Aorta (tissue), 5 donors: ENCODE measurements at regions not wholly inside any gene's neighbourhood (a gene's known extent, or its start where the extent isn't known, plus 50 kb on each side); places are given as distances from the start of the nearest gene placed in this dataset.

Experiments used
- ATAC-seq: fragments of 200-7000 bp; cut with Tn5 transposase; one replicate; pipeline ENCODE4 v1.9.1; 2022; ENCODE audit warnings: moderate library complexity; ENCODE audit not compliant: low FRiP score
- DNase-seq, 2 donors: peaks; one replicate each; pipeline ENCODE4 v3.0.0-alpha.2; 2020
- H3K27ac ChIP-seq, 2 donors: one replicate each; pipeline ENCODE4 v1.5.1; 2013; ENCODE audit warnings: low read length in 2 of 2, mild to moderate bottlenecking in 2 of 2, moderate library complexity in 2 of 2, control low read depth in 1 of 2, inconsistent platforms in 1 of 2, low read depth in 1 of 2
- H3K27me3 ChIP-seq, 2 donors: one replicate each; pipeline ENCODE4 v1.6.1; 2013; ENCODE audit warnings: control low read depth in 1 of 2, low read length in 1 of 2, mild to moderate bottlenecking in 1 of 2, moderate library complexity in 1 of 2; ENCODE audit not compliant: insufficient read depth in 2 of 2, control insufficient read depth in 1 of 2
- H3K36me3 ChIP-seq, 2 donors: one replicate each; pipeline ENCODE4 v1.6.1; 2013; ENCODE audit warnings: control low read depth in 1 of 2, low read length in 1 of 2, mild to moderate bottlenecking in 1 of 2; ENCODE audit not compliant: insufficient read depth in 2 of 2, control insufficient read depth in 1 of 2
- H3K4me1 ChIP-seq, 2 donors: one replicate each; pipeline ENCODE4 v1.6.1; 2013; ENCODE audit warnings: low read length in 2 of 2, control low read depth in 1 of 2, mild to moderate bottlenecking in 1 of 2, moderate library complexity in 1 of 2; ENCODE audit not compliant: insufficient read depth in 2 of 2, control insufficient read depth in 1 of 2
- H3K4me3 ChIP-seq, 2 donors: one replicate each; pipeline ENCODE4 v1.5.1; 2013; ENCODE audit warnings: low read length in 2 of 2, control low read depth in 1 of 2, mild to moderate bottlenecking in 1 of 2
- H3K9me3 ChIP-seq: one replicate; pipeline ENCODE4 v1.6.1; 2013; ENCODE audit warnings: mild to moderate bottlenecking, low read length; ENCODE audit not compliant: control insufficient read depth
- WGBS, 2 donors: extraction: QIAGEN DNeasy Blood & Tissue Kit; methylation state at CpG; one replicate each; pipeline ENCODE4 v1.1.7; 2013; 5-methylcytosine and 5-hydroxymethylcytosine counted together
- intact Hi-C, 2 donors: fragments of 100-400 bp; cut with DNase I; formaldehyde crosslinking; loops; one replicate each; pipeline versions ENCODE4 v1.14.2 to v1.15.0; 2022
- donor health status: healthy with polysubstance abuse.
- donor health status: Bipolar disorder and iron deficiency.
- donor health status: DM: no; HTN: no; CAD: no.
- donor health status: DM: no; HTN: no; CAD: no.
- donor health status: DM: yes; HTN: yes; CAD: no.

DNA sequence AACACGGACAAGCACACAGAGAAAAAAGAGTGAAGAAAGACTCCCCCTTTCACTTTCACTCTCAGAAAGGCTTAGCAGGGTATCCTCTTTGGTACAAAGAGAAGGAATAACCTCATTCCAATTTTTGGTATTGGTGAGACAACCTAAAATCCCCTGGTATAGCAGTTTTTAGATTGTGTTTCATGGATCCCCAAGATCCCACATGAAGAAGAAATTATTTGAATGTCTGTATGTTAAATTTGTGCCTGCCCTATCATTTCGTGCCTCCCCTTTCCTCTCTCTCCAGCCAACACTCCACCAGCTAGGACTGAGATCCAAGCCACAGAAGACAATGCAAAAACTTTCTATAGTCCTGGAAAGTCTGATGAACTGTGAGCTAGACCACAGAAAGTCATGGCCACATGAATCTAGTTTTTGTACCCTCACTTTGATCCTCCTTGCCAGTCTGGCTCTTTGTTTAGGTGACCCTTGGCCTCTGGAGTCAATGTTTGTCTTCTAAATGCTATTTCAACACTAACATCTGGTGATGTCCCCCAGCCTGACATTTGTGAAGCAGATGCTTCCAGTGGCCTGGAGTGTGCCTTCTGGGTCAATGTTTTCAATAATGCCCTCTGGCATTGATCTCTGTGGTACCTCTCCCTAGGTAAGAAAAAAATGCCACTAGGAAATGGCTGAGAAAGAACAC lies 181.9 kb upstream of the BMP4 start:
- H3K27me3 ChIP-seq: no peaks in the 10 kb centered on the region
- DNase-seq: no peak
- ATAC-seq: no peak
- H3K27ac ChIP-seq: peak overlapping the region in 1 of 2 donors; percentile 17
- H3K9me3 ChIP-seq: no peaks in the 10 kb centered on the region
- no peak overlapping the region for H3K4me3 ChIP-seq
- H3K36me3 ChIP-seq: no peaks in the 10 kb centered on the region
- 64 to 70% methylated on average over 2 of the region's 2 CpGs for WGBS, 2 donors
- intact Hi-C loops: no loop called here
- peaks cover 2 to 10% of the 10 kb centered on the region in 2 donors for H3K4me1 ChIP-seq

DNA sequence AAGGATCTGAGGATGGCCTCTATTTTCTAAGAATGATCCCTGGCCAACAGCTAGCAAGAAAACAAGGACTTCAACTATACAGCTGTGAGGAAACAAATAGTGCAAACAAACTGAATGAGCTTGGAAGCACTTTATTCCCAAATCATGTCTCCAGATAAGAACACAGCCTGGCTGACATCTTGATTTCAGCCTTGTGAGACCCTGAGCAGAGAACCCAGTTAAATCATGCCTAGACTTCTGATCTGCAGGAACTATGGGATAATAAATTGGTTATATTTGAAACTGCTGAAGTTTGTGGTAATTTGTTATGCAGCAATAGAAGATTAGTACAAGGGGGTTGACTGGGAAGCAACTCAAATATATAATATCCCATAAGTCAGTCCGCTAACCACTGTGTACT lies 183.9 kb upstream of the BMP4 start:
- Histone ChIP-seq H3K36me3 (no peaks in the 10 kb centered on the region), H3K4me1 (peaks cover 2 to 10% of the 10 kb centered on the region in 2 donors), H3K27me3 (no peaks in the 10 kb centered on the region), H3K27ac (no peak overlapping the region), H3K4me3 (no peak overlapping the region), H3K9me3 (no peaks in the 10 kb centered on the region)
- intact Hi-C loops: no loop called here
- WGBS, 2 donors: 97 to 99% methylated on average over 1 of the region's 1 CpG
- ATAC-seq (no peak), DNase-seq (no peak)

DNA sequence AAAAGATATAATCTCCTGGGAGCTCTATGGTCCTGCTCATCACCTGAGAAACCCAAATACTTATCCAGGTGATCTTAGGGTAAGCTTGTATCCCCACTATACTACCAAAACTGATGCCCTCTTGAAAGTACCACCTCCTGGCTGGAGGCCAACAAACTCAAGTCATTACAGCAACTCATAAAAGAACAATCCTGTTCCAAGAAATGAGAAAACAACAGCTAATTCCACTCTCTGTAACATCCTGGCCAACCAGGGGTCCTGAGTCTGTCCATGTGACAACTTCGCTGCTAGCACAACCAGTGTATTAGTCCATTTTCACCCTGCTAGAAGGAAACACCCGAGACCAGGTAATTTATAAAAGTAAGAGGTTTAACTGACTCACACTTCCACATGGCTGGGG lies 190.0 kb upstream of the BMP4 start:
- H3K4me3 ChIP-seq: no peak overlapping the region
- DNase-seq (no peak), ATAC-seq (no peak)
- no peaks in the 10 kb centered on the region for H3K27me3 ChIP-seq
- H3K27ac ChIP-seq: no peak overlapping the region
- 94 to 95% methylated on average over 2 of the region's 2 CpGs for WGBS, 2 donors
- H3K36me3 ChIP-seq: peaks cover 0 to 1% of the 10 kb centered on the region in 2 donors
- intact Hi-C loops: no loop called here
- H3K9me3 ChIP-seq: no peaks in the 10 kb centered on the region
- H3K4me1 ChIP-seq: no peaks in the 10 kb centered on the region

- DNase-seq (no peak), ATAC-seq (no peak)
- 75 to 78% methylated on average over 2 of the region's 2 CpGs for WGBS, 2 donors
- H3K4me1 ChIP-seq: no peaks in the 10 kb centered on the region
- H3K4me3 ChIP-seq: no peak overlapping the region
- H3K27ac ChIP-seq: no peak overlapping the region
- no peaks in the 10 kb centered on the region for H3K9me3 ChIP-seq
- peaks cover 0 to 1% of the 10 kb centered on the region in 2 donors for H3K36me3 ChIP-seq
- intact Hi-C loops: no loop called here
- H3K27me3 ChIP-seq: no peaks in the 10 kb centered on the region
These were observed 190.7 kb upstream of the BMP4 start for GRCh38 chr14:54147282-54147681.

- no peak for DNase-seq
- 92 to 96% methylated on average over 3 of the region's 3 CpGs for WGBS, 2 donors
- H3K4me3 ChIP-seq: no peak overlapping the region
- no peaks in the 10 kb centered on the region for H3K27me3 ChIP-seq
- no peak for ATAC-seq
- H3K36me3 ChIP-seq: peaks cover 0 to 1% of the 10 kb centered on the region in 2 donors
- H3K4me1 ChIP-seq: no peaks in the 10 kb centered on the region
- H3K27ac ChIP-seq: no peak overlapping the region
- intact Hi-C loops: no loop called here
- H3K9me3 ChIP-seq: no peaks in the 10 kb centered on the region
These were observed 191.1 kb upstream of the BMP4 start for GRCh38 chr14:54147758-54148157.

- no peak for DNase-seq
- ATAC-seq: no peak
- no peak overlapping the region for H3K4me3 ChIP-seq
- intact Hi-C loops: no loop called here
- no peaks in the 10 kb centered on the region for H3K27me3 ChIP-seq
- H3K27ac ChIP-seq: no peak overlapping the region
- no peaks in the 10 kb centered on the region for H3K9me3 ChIP-seq
- 37 to 48% methylated on average over 3 of the region's 3 CpGs for WGBS, 2 donors
- H3K36me3 ChIP-seq: peaks cover 0 to 1% of the 10 kb centered on the region in 2 donors
- H3K4me1 ChIP-seq: no peaks in the 10 kb centered on the region
These were observed 191.6 kb upstream of the BMP4 start for GRCh38 chr14:54148251-54148650.

- WGBS, 2 donors: 95 to 97% methylated on average over 8 of the region's 8 CpGs
- DNase-seq: no peak
These were observed 195.7 kb upstream of the BMP4 start for GRCh38 chr14:54152351-54152750.

DNA sequence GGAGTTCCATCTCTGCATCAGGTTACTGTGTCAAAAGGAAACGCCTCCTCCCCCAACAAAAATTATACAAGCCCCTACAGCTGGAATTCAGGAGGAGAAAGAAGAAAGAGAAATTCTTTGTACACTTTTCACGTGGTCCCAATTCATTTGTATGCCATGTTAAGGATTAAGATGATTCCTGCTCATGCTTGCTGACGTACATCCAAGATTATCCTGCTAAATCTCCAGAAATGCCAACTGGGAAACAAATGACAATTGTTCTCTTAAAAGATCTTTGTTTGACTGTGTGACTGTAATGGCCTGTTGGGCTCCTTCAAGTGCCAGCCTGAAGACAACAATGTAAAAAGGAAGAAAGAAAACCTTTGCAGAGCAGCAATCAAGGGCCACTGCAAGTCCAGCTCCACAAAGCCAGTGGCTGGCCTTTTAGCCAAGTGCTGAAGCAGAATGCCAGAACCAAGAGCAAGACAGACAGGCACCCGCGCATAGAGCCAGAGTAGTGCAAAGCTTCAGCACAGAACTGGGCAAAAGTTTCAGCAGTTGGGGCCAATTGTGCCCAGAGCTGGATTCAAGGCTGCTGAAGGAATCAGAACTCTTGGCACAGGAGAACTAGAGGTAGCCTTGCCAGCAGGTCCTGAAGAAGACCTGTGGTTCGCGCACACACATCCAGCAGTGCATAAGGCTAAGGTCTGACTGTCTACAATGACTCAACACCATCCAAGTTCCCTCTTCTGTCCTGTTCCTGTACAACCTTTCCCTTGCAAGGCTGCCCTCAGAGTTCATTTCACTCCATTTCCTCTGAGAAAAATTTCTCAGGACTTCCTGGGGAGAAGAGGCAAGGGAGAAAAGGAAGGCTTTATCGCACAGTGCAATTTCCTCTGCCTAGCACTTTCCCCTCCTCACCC lies 209.7 kb upstream of the BMP4 start:
- Histone ChIP-seq H3K4me3 (no peak overlapping the region), H3K4me1 (peaks cover 0 to 6% of the 10 kb centered on the region in 2 donors), H3K27me3 (no peaks in the 10 kb centered on the region), H3K9me3 (no peaks in the 10 kb centered on the region), H3K36me3 (no peaks in the 10 kb centered on the region), H3K27ac (no peak overlapping the region)
- ATAC-seq (peak; percentile 12), DNase-seq (peak in 1 of 2 donors; percentile 34)
- 36 to 38% methylated on average over 8 of the region's 8 CpGs for WGBS, 2 donors
- intact Hi-C loops: no loop called here

More at GRCh38 chr14:54152351-54152750, 195.7 kb upstream of the BMP4 start:
- ATAC-seq: no peak
- H3K4me1 ChIP-seq: no peaks in the 10 kb centered on the region
- no peak overlapping the region for H3K27ac ChIP-seq
- no peaks in the 10 kb centered on the region for H3K9me3 ChIP-seq
- intact Hi-C loops: no loop called here
- no peak overlapping the region for H3K4me3 ChIP-seq
- H3K27me3 ChIP-seq: no peaks in the 10 kb centered on the region
- H3K36me3 ChIP-seq: no peaks in the 10 kb centered on the region

DNA sequence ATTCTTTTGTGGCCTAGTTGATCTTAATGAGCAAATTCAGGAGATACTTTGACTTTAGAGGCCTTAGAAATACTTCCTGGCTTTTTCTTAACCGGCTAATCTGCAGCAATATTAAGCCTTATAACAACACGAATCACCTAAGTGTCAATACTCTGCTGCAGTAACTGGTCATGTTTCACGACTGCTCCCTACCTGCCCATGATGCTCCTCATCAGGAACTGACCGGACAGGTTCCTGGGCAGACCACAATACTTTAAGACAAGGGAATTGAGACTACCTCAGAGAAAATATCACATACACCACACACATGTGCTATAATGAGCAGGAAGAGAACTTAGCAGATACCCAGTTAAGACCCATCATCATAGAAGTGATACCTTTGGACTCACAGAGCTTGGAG lies 211.9 kb upstream of the BMP4 start:
- WGBS, 2 donors: 96% methylated on average over 4 of the region's 4 CpGs
- no peaks in the 10 kb centered on the region for H3K36me3 ChIP-seq
- H3K4me3 ChIP-seq: no peak overlapping the region
- ATAC-seq: no peak
- no peak overlapping the region for H3K27ac ChIP-seq
- H3K9me3 ChIP-seq: no peaks in the 10 kb centered on the region
- intact Hi-C loops: no loop called here
- no peak for DNase-seq
- no peaks in the 10 kb centered on the region for H3K27me3 ChIP-seq
- peaks cover 0 to 8% of the 10 kb centered on the region in 2 donors for H3K4me1 ChIP-seq
